H9 (cell line): ENCODE measurements at regions not wholly inside any gene's neighbourhood (a gene's known extent, or its start where the extent isn't known, plus 50 kb on each side); places are given as distances from the start of the nearest gene placed in this dataset.

Source experiments
- DNase-seq: peaks from one replicate; pipeline ENCODE4 v3.0.0-alpha.2; 2017
- H2AFZ ChIP-seq: one replicate; pipeline ENCODE4 v1.6.1; 2013; ENCODE audit warnings: mild to moderate bottlenecking, low read length, control low read depth, moderate library complexity
- H2AK5ac ChIP-seq: 2 replicates; pipeline ENCODE4 v1.6.1; 2013; ENCODE audit warnings: low read length, control low read depth, mixed read lengths; ENCODE audit not compliant: insufficient read length
- H2BK120ac ChIP-seq: one replicate; pipeline ENCODE4 v1.6.1; 2013; ENCODE audit warnings: low read depth, mild to moderate bottlenecking, low read length, control low read depth, inconsistent platforms; ENCODE audit not compliant: poor library complexity, severe bottlenecking
- H2BK12ac ChIP-seq: 2 replicates; pipeline ENCODE4 v1.6.1; 2013; ENCODE audit warnings: low read length, control low read depth, mixed read lengths, low read depth; ENCODE audit not compliant: insufficient read length
- H2BK15ac ChIP-seq: 2 replicates; pipeline ENCODE4 v1.6.1; 2013; ENCODE audit warnings: low read depth, low read length, control low read depth
- H2BK20ac ChIP-seq: one replicate; pipeline ENCODE4 v1.6.1; 2013; ENCODE audit warnings: low read depth, mild to moderate bottlenecking, low read length, control low read depth, inconsistent platforms; ENCODE audit not compliant: poor library complexity, severe bottlenecking
- H2BK5ac ChIP-seq: 2 replicates; pipeline ENCODE4 v1.6.1; 2013; ENCODE audit warnings: low read length, control low read depth, mixed read lengths; ENCODE audit not compliant: insufficient read length
- H3K14ac ChIP-seq: 2 replicates; pipeline ENCODE4 v1.6.1; 2013; ENCODE audit warnings: low read length, control low read depth; ENCODE audit not compliant: insufficient read depth
- H3K18ac ChIP-seq: 2 replicates; pipeline ENCODE4 v1.6.1; 2013; ENCODE audit warnings: low read depth, mild to moderate bottlenecking, mixed read lengths, low read length, control low read depth; ENCODE audit not compliant: insufficient read length
- H3K23ac ChIP-seq: 2 replicates; pipeline ENCODE4 v1.6.1; 2013; ENCODE audit warnings: low read length, control low read depth, mixed read lengths, low read depth; ENCODE audit not compliant: insufficient read length
- H3K23me2 ChIP-seq: 2 replicates; pipeline ENCODE4 v1.6.1; 2013; ENCODE audit warnings: low read depth, mild to moderate bottlenecking, mixed read lengths, low read length, control low read depth; ENCODE audit not compliant: insufficient read length, poor library complexity, severe bottlenecking
- H3K27ac ChIP-seq: 2 replicates; pipeline ENCODE4 v1.5.1; 2013; ENCODE audit warnings: low read length, control low read depth, mixed read lengths, low read depth; ENCODE audit not compliant: insufficient read length
- H3K27me3 ChIP-seq: 2 replicates; pipeline ENCODE4 v1.6.1; 2013; ENCODE audit warnings: low read length, control low read depth, inconsistent platforms; ENCODE audit not compliant: insufficient read depth
- H3K4ac ChIP-seq: 2 replicates; pipeline ENCODE4 v1.6.1; 2013; ENCODE audit warnings: low read depth, mild to moderate bottlenecking, control low read depth, inconsistent platforms, low read length, moderate library complexity
- H3K4me1 ChIP-seq: 2 replicates; pipeline ENCODE4 v1.6.1; 2013; ENCODE audit warnings: low read length, control low read depth, inconsistent platforms; ENCODE audit not compliant: insufficient read depth
- H3K4me2 ChIP-seq: 2 replicates; pipeline ENCODE4 v1.6.1; 2013; ENCODE audit warnings: low read length, control low read depth, mixed read lengths; ENCODE audit not compliant: insufficient read length, insufficient read depth
- H3K56ac ChIP-seq: 2 replicates; pipeline ENCODE4 v1.6.1; 2013; ENCODE audit warnings: low read depth, mild to moderate bottlenecking, mixed read lengths, low read length, control low read depth; ENCODE audit not compliant: insufficient read length
- H3K79me1 ChIP-seq: 2 replicates; pipeline ENCODE4 v1.6.1; 2013; ENCODE audit warnings: low read depth, mild to moderate bottlenecking, moderate library complexity, low read length, control low read depth, inconsistent platforms; ENCODE audit not compliant: insufficient read depth, poor library complexity, severe bottlenecking
- H3K79me2 ChIP-seq: 2 replicates; pipeline ENCODE4 v1.6.1; 2013; ENCODE audit warnings: low read length, control low read depth, inconsistent platforms; ENCODE audit not compliant: insufficient read depth
- H3K9ac ChIP-seq: 2 replicates; pipeline ENCODE4 v1.6.1; 2013; ENCODE audit warnings: low read length, control low read depth, mixed read lengths; ENCODE audit not compliant: insufficient read length; ENCODE audit errors: extremely low read depth
- H3K9me3 ChIP-seq: one replicate; pipeline ENCODE4 v1.6.1; 2013; ENCODE audit warnings: low read depth, low read length, inconsistent platforms; ENCODE audit not compliant: control insufficient read depth
- H3T11ph ChIP-seq: one replicate; pipeline ENCODE4 v1.6.1; 2013; ENCODE audit warnings: mild to moderate bottlenecking, low read length, control low read depth, inconsistent platforms
- H4K20me1 ChIP-seq: one replicate; pipeline ENCODE4 v1.6.1; 2013; ENCODE audit not compliant: control insufficient read depth, insufficient read length, insufficient read depth
- H4K5ac ChIP-seq: 2 replicates; pipeline ENCODE4 v1.6.1; 2013; ENCODE audit warnings: low read depth, mild to moderate bottlenecking, mixed read lengths, low read length, control low read depth; ENCODE audit not compliant: insufficient read length
- H4K8ac ChIP-seq: replicated peaks from 2 replicates; pipeline ENCODE4 v1.6.1; 2013; ENCODE audit warnings: low read length, control low read depth, mixed read lengths, low read depth; ENCODE audit not compliant: insufficient read length
- H4K91ac ChIP-seq: 2 replicates; pipeline ENCODE4 v1.6.1; 2013; ENCODE audit warnings: low read depth, mild to moderate bottlenecking, moderate library complexity, mixed read lengths, low read length, control low read depth; ENCODE audit not compliant: insufficient read length
- H3K27ac Mint-ChIP-seq, 3 experiments: 2 replicates in 2 of 3; 3 replicates in 1 of 3; pipeline ENCODE4 v1.8.0; 2020 to 2021; ENCODE audit warnings: mixed read lengths in 3 of 3, mild to moderate bottlenecking in 1 of 3, moderate library complexity in 1 of 3
- H3K27me3 Mint-ChIP-seq: 2 replicates; pipeline ENCODE4 v1.8.0; 2021; ENCODE audit warnings: low read depth, mild to moderate bottlenecking, moderate library complexity, mixed read lengths
- H3K36me3 Mint-ChIP-seq, 3 experiments: 2 replicates in 2 of 3; 3 replicates in 1 of 3; pipeline ENCODE4 v1.8.0; 2020 to 2021; ENCODE audit warnings: low read depth in 3 of 3, mixed read lengths in 3 of 3; ENCODE audit not compliant: insufficient read depth in 1 of 3
- H3K4me1 Mint-ChIP-seq, 2 experiments: 2 replicates each; pipeline ENCODE4 v1.8.0; 2020; ENCODE audit warnings: mixed read lengths in 2 of 2
- H3K4me3 Mint-ChIP-seq, 2 experiments: 2 replicates in 1 of 2; 3 replicates in 1 of 2; pipeline ENCODE4 v1.8.0; 2020 to 2021; ENCODE audit warnings: mild to moderate bottlenecking in 2 of 2, mixed read lengths in 2 of 2, moderate library complexity in 1 of 2
- H3K9me3 Mint-ChIP-seq, 2 experiments: 2 replicates in 1 of 2; 3 replicates in 1 of 2; pipeline ENCODE4 v1.8.0; 2020; ENCODE audit warnings: mild to moderate bottlenecking in 2 of 2, mixed read lengths in 2 of 2, moderate library complexity in 1 of 2
- CTCF ChIP-seq: fragments of 200-600 bp; sonication (generic); conservative IDR thresholded peaks from 3 replicates; pipeline ENCODE4 v1.8.0; 2021; ENCODE audit warnings: antibody characterized with exemption, mild to moderate bottlenecking
- WGBS: extraction: QIAGEN DNeasy Blood & Tissue Kit; methylation state at CpG from one replicate; pipeline ENCODE4 v1.1.7; 2013; ENCODE audit warnings: missing lambda C conversion rate, low lambda C conversion rate, mixed read lengths; ENCODE audit not compliant: insufficient read length; ENCODE audit errors: extremely low coverage; 5-methylcytosine and 5-hydroxymethylcytosine counted together

GRCh38 chr14:98290596-98290995, 981.4 kb downstream of the BCL11B start:
- H3K4ac ChIP-seq: no peak overlapping the region
- no peak overlapping the region for H3K56ac ChIP-seq
- no peaks in the 10 kb centered on the region for H3K9me3 ChIP-seq
- no peaks in the 10 kb centered on the region for H4K20me1 ChIP-seq
- Mint-ChIP-seq H3K9me3 (no peaks in the 10 kb centered on the region; a peak in 1 of 5 replicates), H3K4me3 (no peak overlapping the region), H3K4me1 (0 out of 4 replicates have a peak, but pooled peaks cover 0 to 2% of the 10 kb centered on the region in 2 experiments), H3K36me3 (no peaks in the 10 kb centered on the region; a peak in 1 of 7 replicates), H3K27me3 (peaks cover 3% of the 10 kb centered on the region; the same call in 1 of the 2 replicates), H3K27ac (no peak overlapping the region)
- H3K23ac ChIP-seq: no peak overlapping the region
- no peak overlapping the region for H2BK15ac ChIP-seq
- H3K23me2 ChIP-seq: peaks cover 3% of the 10 kb centered on the region
- no peak overlapping the region for H3K14ac ChIP-seq
- H2AK5ac ChIP-seq: no peak overlapping the region
- H3T11ph ChIP-seq: no peak overlapping the region
- no peaks in the 10 kb centered on the region for H3K79me1 ChIP-seq
- no peak overlapping the region for H3K27ac ChIP-seq
- H2BK12ac ChIP-seq: no peak overlapping the region
- no peak overlapping the region for H2BK5ac ChIP-seq
- no peak overlapping the region for H2AFZ ChIP-seq
- no peak for TF ChIP-seq CTCF
- H3K27me3 ChIP-seq: no peaks in the 10 kb centered on the region
- H3K4me1 ChIP-seq: no peaks in the 10 kb centered on the region
- H3K18ac ChIP-seq: no peak overlapping the region
- H3K9ac ChIP-seq: no peak overlapping the region
- no peak overlapping the region for H3K4me2 ChIP-seq
- WGBS: no CpG with 5 or more reads among the region's 4 CpGs
- no peak for DNase-seq
- no peak overlapping the region for H2BK120ac ChIP-seq
- no peaks in the 10 kb centered on the region for H3K79me2 ChIP-seq
- no peak overlapping the region for H4K5ac ChIP-seq
- no peak overlapping the region for H2BK20ac ChIP-seq
- H4K91ac ChIP-seq: no peak overlapping the region
- no peak overlapping the region for H4K8ac ChIP-seq
